GM20000 (cell line): ENCODE measurements at regions not wholly inside any gene's neighbourhood (a gene's known extent, or its start where the extent isn't known, plus 50 kb on each side); places are given as distances from the start of the nearest gene placed in this dataset.

ENCODE experiments used
- DNase-seq: peaks from one replicate; pipeline ENCODE4 v3.0.0; 2012; ENCODE audit warnings: low spot score
- CTCF ChIP-seq: IDR thresholded peaks from 2 replicates; pipeline ENCODE4 v1.5.1; 2012; ENCODE audit warnings: mild to moderate bottlenecking, control low read depth; ENCODE audit errors: extremely low read depth, missing control alignments

GRCh38 chr4:104616401-104616820, 121.7 kb upstream of the CXXC4 start:
- no peak for DNase-seq
- no peak for TF ChIP-seq CTCF

- DNase-seq, result no peak
- TF ChIP-seq CTCF, result no peak
Measured at GRCh38 chr4:104625706-104626105, 131.0 kb upstream of the CXXC4 start.

GRCh38 chr4:104629601-104630000, 134.9 kb upstream of the CXXC4 start:
- no peak for DNase-seq
- no peak for TF ChIP-seq CTCF

- no peak for DNase-seq
- no peak for TF ChIP-seq CTCF
Measured at GRCh38 chr4:104630272-104630671, 135.6 kb upstream of the CXXC4 start.

GRCh38 chr4:104631000-104631399, 136.3 kb upstream of the CXXC4 start:
- DNase-seq, result no peak
- no peak for TF ChIP-seq CTCF

- TF ChIP-seq CTCF, result no peak
- no peak for DNase-seq
Measured at GRCh38 chr4:104641418-104641817, 146.7 kb upstream of the CXXC4 start.

GRCh38 chr4:104642521-104642920, 147.8 kb upstream of the CXXC4 start:
- TF ChIP-seq CTCF, result no peak
- no peak for DNase-seq
